ENCODE measurements at regions not wholly inside any gene's neighbourhood (a gene's known extent, or its start where the extent isn't known, plus 50 kb on each side); places are given as distances from the start of the nearest gene placed in this dataset.

DNA sequence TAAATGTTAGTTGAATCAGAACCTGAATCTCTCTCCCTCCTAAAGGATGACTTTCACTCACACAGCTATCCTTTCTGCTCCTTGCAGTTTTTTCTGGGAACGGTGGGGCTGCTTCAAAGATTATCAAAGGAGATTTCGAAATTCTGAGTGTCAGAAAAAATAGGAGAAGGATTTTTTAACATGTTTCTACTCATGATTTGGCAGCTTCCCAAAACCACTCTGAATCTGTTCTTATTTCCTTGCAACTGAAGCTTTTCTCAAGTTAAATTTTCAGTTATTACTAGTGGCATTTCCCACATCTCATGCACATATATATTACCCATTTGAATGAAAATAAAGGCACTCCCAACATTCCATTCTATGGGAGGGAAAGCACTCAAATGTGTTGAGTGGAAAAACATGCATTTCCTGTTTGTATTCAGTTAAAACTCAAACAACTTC, 123.6 kb downstream of the LCA5 start:
- no peaks in the 10 kb centered on the region for H3K36me3 Mint-ChIP-seq (ENCODE audit: low read depth)
- TF ChIP-seq, protein P1, sequence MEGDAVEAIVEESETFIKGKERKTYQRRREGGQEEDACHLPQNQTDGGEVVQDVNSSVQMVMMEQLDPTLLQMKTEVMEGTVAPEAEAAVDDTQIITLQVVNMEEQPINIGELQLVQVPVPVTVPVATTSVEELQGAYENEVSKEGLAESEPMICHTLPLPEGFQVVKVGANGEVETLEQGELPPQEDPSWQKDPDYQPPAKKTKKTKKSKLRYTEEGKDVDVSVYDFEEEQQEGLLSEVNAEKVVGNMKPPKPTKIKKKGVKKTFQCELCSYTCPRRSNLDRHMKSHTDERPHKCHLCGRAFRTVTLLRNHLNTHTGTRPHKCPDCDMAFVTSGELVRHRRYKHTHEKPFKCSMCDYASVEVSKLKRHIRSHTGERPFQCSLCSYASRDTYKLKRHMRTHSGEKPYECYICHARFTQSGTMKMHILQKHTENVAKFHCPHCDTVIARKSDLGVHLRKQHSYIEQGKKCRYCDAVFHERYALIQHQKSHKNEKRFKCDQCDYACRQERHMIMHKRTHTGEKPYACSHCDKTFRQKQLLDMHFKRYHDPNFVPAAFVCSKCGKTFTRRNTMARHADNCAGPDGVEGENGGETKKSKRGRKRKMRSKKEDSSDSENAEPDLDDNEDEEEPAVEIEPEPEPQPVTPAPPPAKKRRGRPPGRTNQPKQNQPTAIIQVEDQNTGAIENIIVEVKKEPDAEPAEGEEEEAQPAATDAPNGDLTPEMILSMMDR (IDR thresholded peaks at IDR 0.05; ENCODE audit: unreplicated experiment in 3 of 3) = no peak
- no peak overlapping the region for H3K4me3 Mint-ChIP-seq
- peak overlapping the region in 1 of 3 experiments; percentile 35 for H3K27ac Mint-ChIP-seq
- peaks cover 16% of the 10 kb centered on the region for H3K4me1 Mint-ChIP-seq
- no peaks in the 10 kb centered on the region for H3K27me3 Mint-ChIP-seq (ENCODE audit: low read depth)
- H3K9me3 Mint-ChIP-seq = no peaks in the 10 kb centered on the region

DNA sequence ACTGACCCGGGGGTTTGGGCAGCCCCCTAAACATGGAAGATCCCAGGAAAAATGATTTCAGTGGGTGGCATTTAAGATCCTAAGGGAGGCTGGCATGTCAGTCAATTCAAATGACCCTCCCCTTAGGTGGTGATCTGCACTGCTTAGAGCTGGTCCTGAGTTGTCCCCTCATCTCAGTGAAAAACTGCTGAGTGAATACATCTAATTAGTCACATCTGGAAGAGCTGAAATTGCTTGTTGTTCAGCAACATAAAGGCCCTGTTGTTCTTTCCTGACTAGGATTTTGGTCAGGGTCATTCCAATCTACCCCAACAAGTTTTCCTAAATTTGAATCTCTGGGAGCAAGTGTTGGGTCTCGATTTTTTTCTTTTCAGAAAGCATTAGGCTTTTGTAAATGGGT, 126.4 kb downstream of the LCA5 start:
- no peaks in the 10 kb centered on the region for H3K36me3 Mint-ChIP-seq (ENCODE audit: low read depth)
- H3K9me3 Mint-ChIP-seq = peaks cover 2% of the 10 kb centered on the region

DNA sequence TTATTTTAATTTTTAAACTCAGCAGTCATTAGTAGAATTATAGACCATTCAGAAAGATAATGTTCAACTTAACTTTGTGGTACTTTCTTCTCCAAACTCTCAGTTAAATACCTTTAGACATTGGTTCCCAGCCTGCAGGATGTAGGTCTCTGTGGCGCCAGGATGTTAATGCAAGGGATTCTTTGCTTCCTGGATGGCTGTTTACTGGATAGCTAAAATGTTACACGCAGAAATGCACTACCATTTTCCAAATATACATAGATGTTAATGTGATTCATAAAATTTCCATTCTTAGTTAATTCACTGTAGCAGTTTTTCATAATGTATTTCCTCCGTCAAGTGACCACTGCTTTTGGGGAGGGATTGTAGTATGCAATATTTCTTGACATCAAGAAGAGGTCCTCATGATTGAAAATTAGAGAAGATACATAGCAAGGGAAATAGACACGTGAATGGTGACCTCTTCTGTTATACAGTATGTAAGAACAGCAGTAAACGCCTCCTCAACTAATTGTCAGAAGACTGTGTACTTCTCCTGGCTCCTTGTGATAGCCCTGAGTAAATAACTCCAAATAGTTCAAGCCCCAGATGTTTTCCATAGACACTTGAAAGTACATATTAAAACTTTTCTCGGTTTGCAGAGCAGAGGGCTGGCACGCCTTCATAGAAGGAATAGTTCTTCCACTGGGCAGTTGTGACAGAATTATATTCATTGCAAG, 128.8 kb downstream of the LCA5 start:
- TF ChIP-seq, protein P1 (IDR thresholded peaks at IDR 0.05; ENCODE audit: unreplicated experiment in 3 of 3) = no peak
- Mint-ChIP-seq H3K4me1 (peaks cover 17% of the 10 kb centered on the region), H3K9me3 (peaks cover 7% of the 10 kb centered on the region), H3K4me3 (no peak overlapping the region), H3K27me3 (ENCODE audit: low read depth) (no peaks in the 10 kb centered on the region), H3K27ac (peak overlapping the region in 1 of 3 experiments; percentile 27), H3K36me3 (ENCODE audit: low read depth) (no peaks in the 10 kb centered on the region)

More for the DNA sequence above, 126.4 kb downstream of the LCA5 start:
- TF ChIP-seq, protein P1 (IDR thresholded peaks at IDR 0.05; ENCODE audit: unreplicated experiment in 3 of 3) = no peak
- Mint-ChIP-seq H3K27me3 (ENCODE audit: low read depth) (no peaks in the 10 kb centered on the region), H3K27ac (no peak overlapping the region), H3K4me3 (no peak overlapping the region), H3K4me1 (peaks cover 14% of the 10 kb centered on the region)

DNA sequence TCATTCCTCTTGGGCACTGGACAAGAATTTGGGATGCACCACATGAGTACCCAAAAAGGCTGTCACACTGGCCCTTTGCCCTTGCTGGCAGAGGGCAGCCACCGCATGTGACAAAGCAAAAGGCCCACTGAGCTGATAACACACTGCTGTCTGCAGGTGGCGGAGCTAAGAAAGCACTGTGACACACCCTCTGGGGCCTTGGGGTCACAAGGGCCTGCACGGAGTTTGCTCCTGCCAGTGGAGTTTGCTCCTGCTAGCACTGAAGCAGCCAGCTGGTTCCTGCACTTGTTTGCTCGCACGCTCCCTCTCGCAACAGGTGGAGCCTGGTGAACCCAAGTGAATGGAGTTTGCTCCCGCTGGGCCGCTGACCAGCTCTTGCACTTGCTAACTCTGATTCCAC, 132.6 kb downstream of the LCA5 start:
- Mint-ChIP-seq H3K27me3 (ENCODE audit: low read depth) (no peaks in the 10 kb centered on the region), H3K4me3 (no peak overlapping the region), H3K36me3 (ENCODE audit: low read depth) (no peaks in the 10 kb centered on the region), H3K9me3 (peaks cover 7% of the 10 kb centered on the region), H3K27ac (no peak overlapping the region), H3K4me1 (peaks cover 24% of the 10 kb centered on the region)
- TF ChIP-seq, protein P1 (IDR thresholded peaks at IDR 0.05; ENCODE audit: unreplicated experiment in 3 of 3) = no peak

DNA sequence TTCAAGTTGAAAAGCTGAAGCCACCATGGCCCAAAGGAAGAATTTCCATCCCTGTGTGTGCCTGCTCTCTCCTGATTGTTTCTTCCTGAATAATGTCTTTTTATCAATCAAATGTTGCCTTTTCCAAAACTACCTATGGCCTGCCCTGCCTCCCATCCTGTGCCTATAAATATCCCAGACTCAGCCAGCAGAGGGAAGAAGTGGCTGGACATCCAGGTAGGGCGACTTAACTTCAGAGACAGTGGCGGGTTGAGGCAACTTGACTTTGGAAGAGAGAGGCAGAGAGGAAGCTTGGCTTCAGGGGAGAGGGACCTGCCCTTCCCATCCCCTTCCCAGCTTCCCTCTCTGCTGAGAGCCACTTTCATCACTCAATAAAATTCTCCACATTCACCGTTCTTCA, 133.0 kb downstream of the LCA5 start:
- Mint-ChIP-seq H3K4me3 (no peak overlapping the region), H3K27ac (peak overlapping the region in 1 of 3 experiments; percentile 54), H3K36me3 (ENCODE audit: low read depth) (no peaks in the 10 kb centered on the region), H3K4me1 (peaks cover 24% of the 10 kb centered on the region), H3K27me3 (ENCODE audit: low read depth) (no peaks in the 10 kb centered on the region), H3K9me3 (peaks cover 7% of the 10 kb centered on the region)
- TF ChIP-seq, protein P1 (IDR thresholded peaks at IDR 0.05; ENCODE audit: unreplicated experiment in 3 of 3) = no peak

DNA sequence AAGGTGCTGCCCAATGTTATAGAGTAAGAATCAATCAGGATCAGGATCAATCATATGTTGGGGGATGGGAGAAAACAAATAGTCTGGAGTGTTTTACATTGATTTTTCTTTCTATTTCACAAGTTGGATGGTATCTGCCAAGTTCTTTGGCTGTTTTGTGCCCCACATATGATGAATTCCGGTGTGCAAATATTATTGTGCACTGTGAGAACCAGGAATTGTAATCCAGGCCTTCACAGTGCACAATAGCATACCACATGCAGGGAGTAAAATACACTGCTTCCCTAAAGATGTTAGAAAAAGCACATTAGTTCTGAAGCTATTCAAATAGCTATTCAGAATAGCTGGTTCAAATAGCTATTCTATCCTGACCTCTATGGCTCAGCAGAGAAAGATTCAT, 133.7 kb downstream of the LCA5 start:
- peaks cover 7% of the 10 kb centered on the region for H3K9me3 Mint-ChIP-seq
- peak overlapping the region in 2 of 3 experiments; percentile 38 to 54 for H3K27ac Mint-ChIP-seq
- TF ChIP-seq, protein P1 (IDR thresholded peaks at IDR 0.05; ENCODE audit: unreplicated experiment in 3 of 3) = no peak
- H3K4me1 Mint-ChIP-seq = peaks cover 20% of the 10 kb centered on the region
- H3K4me3 Mint-ChIP-seq = no peak overlapping the region
- no peaks in the 10 kb centered on the region for H3K36me3 Mint-ChIP-seq (ENCODE audit: low read depth)
- no peaks in the 10 kb centered on the region for H3K27me3 Mint-ChIP-seq (ENCODE audit: low read depth)

Data from nephron (organoid).